OCI-LY7 (cell line): ENCODE measurements at regions not wholly inside any gene's neighbourhood (a gene's known extent, or its start where the extent isn't known, plus 50 kb on each side); places are given as distances from the start of the nearest gene placed in this dataset.

Experiments
- BruUV-seq: library from RNA; stranded (reverse); fragments of 400-500 nt; replicated peaks from 2 replicates; lab custom pipeline; 2021; lab: Mats Ljungman, UMichigan
- CTCF ChIA-PET: fragments of 300-600 bp; sonication (Branson Sonifier 250); formaldehyde crosslinking; loops from one replicate; lab custom pipeline; 2022; ENCODE audit warnings: antibody characterized with exemption; ENCODE audit not compliant: unreplicated experiment; lab: Charles Lee
- POLR2A ChIA-PET: fragments of 300-600 bp; sonication (Branson Sonifier 250); formaldehyde crosslinking; loops from one replicate; lab custom pipeline; 2022; ENCODE audit warnings: antibody characterized with exemption; lab: Charles Lee
- DNase-seq: peaks from one replicate; pipeline ENCODE4 v3.0.0-alpha.2; 2015; ENCODE audit warnings: low spot score
- H2AFZ ChIP-seq: fragments of 200-600 bp; sonication (generic), shearing (Covaris generic); 2 replicates; pipeline ENCODE4 v1.6.1; 2014; ENCODE audit warnings: mild to moderate bottlenecking, antibody characterized with exemption, low read length, moderate library complexity
- H3K27ac ChIP-seq: fragments of 200-600 bp; sonication (generic); 2 replicates; pipeline ENCODE4 v1.5.1; 2014; ENCODE audit warnings: mixed run types, low read depth, mild to moderate bottlenecking, moderate library complexity, low read length, inconsistent platforms; ENCODE audit not compliant: poor library complexity, severe bottlenecking
- H3K36me3 ChIP-seq: fragments of 200-600 bp; sonication (generic); 2 replicates; pipeline ENCODE4 v1.6.1; 2014; ENCODE audit warnings: mild to moderate bottlenecking, antibody characterized with exemption, low read length, moderate library complexity, mixed read lengths; ENCODE audit not compliant: insufficient read depth
- H3K4me1 ChIP-seq: fragments of 200-600 bp; sonication (generic); 2 replicates; pipeline ENCODE4 v1.5.1; 2014; ENCODE audit warnings: mild to moderate bottlenecking, low read length; ENCODE audit not compliant: insufficient read depth, poor library complexity, severe bottlenecking
- H3K4me2 ChIP-seq: fragments of 200-600 bp; sonication (generic); 2 replicates; pipeline ENCODE4 v1.6.1; 2014; ENCODE audit warnings: mild to moderate bottlenecking, low read length
- H3K4me3 ChIP-seq: fragments of 200-600 bp; sonication (generic); 2 replicates; pipeline ENCODE4 v1.5.1; 2014; ENCODE audit warnings: mild to moderate bottlenecking, low read depth, low read length; ENCODE audit not compliant: poor library complexity, severe bottlenecking
- H3K79me2 ChIP-seq: fragments of 200-600 bp; sonication (generic); 2 replicates; pipeline ENCODE4 v1.6.1; 2016; ENCODE audit warnings: low read depth, mild to moderate bottlenecking, low read length, moderate library complexity, mixed read lengths; ENCODE audit not compliant: insufficient read depth
- H3K9me2 ChIP-seq: fragments of 200-600 bp; sonication (generic); 2 replicates; pipeline ENCODE4 v1.6.1; 2016; ENCODE audit warnings: mild to moderate bottlenecking, low read length, mixed read lengths; ENCODE audit not compliant: insufficient read depth
- H3K9me3 ChIP-seq: fragments of 200-600 bp; sonication (generic); 2 replicates; pipeline ENCODE4 v1.6.1; 2014; ENCODE audit warnings: mild to moderate bottlenecking, mixed run types, low read length, mixed read lengths
- H4K20me1 ChIP-seq: fragments of 200-600 bp; sonication (generic); 2 replicates; pipeline ENCODE4 v1.6.1; 2014; ENCODE audit warnings: mild to moderate bottlenecking, antibody characterized with exemption, low read length, moderate library complexity, mixed read lengths; ENCODE audit not compliant: insufficient read depth
- EZH2phosphoT487 ChIP-seq: fragments of 200-600 bp; sonication (generic); IDR thresholded peaks from 2 replicates; pipeline ENCODE4 v1.6.1; 2018; ENCODE audit warnings: low read depth, borderline replicate concordance, mild to moderate bottlenecking, mixed run types, antibody characterized with exemption, low read length, moderate library complexity, mixed read lengths
- intact Hi-C: fragments of 100-400 bp; cut with micrococcal nuclease; formaldehyde crosslinking; loops from one replicate; pipeline ENCODE4 v1.10.0; 2022; ENCODE audit not compliant: unreplicated experiment
- TF ChIP-seq, protein P1 (sequence below): fragments of 200-600 bp; sonication (generic); conservative IDR thresholded peaks from 2 replicates; pipeline ENCODE4 v1.5.1; 2014; ENCODE audit warnings: mild to moderate bottlenecking, antibody characterized with exemption, low read length, moderate library complexity, mixed read lengths

DNA sequence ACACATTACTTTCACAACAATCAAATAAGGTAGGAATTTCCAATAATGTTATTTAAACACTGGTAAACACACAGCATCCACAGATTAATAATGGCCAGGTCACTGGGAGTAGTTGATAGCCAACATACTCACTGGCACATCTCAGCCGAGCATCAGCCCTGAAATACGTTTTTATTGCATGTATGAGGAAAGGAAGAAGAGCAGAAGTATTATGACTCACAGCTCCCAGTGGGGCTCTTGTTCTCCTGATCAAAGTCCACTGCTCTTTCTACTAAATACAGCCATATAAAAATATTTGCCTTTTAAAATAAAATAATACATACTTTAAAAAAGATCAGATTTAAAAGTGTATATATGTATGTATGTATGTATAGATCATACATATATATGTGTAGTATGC, 999.6 kb downstream of the SUCLG1 start:
- no peaks in the 10 kb centered on the region for H3K9me2 ChIP-seq
- H3K9me3 ChIP-seq, result no peaks in the 10 kb centered on the region
- POLR2A ChIA-PET, result interaction anchor here (0.8 kb wide), 1 partner anchor 1904 kb away, joined by 3 read pairs; no protein-coding TSS in a partner anchor
- BruUV-seq, result no TSS peak
- CTCF ChIA-PET, result no interaction called here
- no peak for TF ChIP-seq EZH2phosphoT487
- TF ChIP-seq, protein P1, sequence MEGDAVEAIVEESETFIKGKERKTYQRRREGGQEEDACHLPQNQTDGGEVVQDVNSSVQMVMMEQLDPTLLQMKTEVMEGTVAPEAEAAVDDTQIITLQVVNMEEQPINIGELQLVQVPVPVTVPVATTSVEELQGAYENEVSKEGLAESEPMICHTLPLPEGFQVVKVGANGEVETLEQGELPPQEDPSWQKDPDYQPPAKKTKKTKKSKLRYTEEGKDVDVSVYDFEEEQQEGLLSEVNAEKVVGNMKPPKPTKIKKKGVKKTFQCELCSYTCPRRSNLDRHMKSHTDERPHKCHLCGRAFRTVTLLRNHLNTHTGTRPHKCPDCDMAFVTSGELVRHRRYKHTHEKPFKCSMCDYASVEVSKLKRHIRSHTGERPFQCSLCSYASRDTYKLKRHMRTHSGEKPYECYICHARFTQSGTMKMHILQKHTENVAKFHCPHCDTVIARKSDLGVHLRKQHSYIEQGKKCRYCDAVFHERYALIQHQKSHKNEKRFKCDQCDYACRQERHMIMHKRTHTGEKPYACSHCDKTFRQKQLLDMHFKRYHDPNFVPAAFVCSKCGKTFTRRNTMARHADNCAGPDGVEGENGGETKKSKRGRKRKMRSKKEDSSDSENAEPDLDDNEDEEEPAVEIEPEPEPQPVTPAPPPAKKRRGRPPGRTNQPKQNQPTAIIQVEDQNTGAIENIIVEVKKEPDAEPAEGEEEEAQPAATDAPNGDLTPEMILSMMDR, result no peak
- no peaks in the 10 kb centered on the region for H4K20me1 ChIP-seq
- intact Hi-C loops, result no loop called here
- no peak overlapping the region for H3K27ac ChIP-seq
- H3K4me3 ChIP-seq, result no peak overlapping the region
- no peak overlapping the region for H3K4me2 ChIP-seq
- H2AFZ ChIP-seq, result no peak overlapping the region
- DNase-seq, result no peak
- H3K4me1 ChIP-seq, result no peaks in the 10 kb centered on the region
- H3K79me2 ChIP-seq, result no peaks in the 10 kb centered on the region
- H3K36me3 ChIP-seq, result no peaks in the 10 kb centered on the region

DNA sequence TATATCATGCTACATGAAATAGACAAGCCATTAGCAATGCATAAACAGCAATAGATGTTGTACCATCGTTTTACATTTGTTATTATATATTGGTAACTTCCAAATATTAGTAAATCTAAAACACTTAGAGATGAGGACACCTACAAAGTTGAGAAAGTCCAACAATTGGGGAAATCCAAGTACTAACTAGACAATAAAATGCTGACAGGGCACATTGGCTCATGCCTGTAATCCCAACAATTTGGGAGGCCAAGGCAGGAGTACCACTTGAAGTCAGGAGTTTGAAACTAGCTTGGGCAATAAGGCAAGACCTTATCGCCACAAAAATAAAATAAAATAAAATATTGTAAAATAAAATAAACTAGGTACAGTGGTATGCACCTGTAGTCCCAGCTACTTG, 1023.1 kb downstream of the SUCLG1 start:
- no peak overlapping the region for H3K4me3 ChIP-seq
- H3K79me2 ChIP-seq, result no peaks in the 10 kb centered on the region
- H3K27ac ChIP-seq, result no peak overlapping the region
- no peaks in the 10 kb centered on the region for H4K20me1 ChIP-seq
- H2AFZ ChIP-seq, result no peak overlapping the region
- DNase-seq, result no peak
- CTCF ChIA-PET, result no interaction called here
- H3K9me2 ChIP-seq, result no peaks in the 10 kb centered on the region
- no peak for TF ChIP-seq EZH2phosphoT487
- TF ChIP-seq, protein P1, result no peak
- H3K4me1 ChIP-seq, result no peaks in the 10 kb centered on the region
- H3K36me3 ChIP-seq, result no peaks in the 10 kb centered on the region
- BruUV-seq, result no TSS peak
- H3K4me2 ChIP-seq, result no peak overlapping the region
- intact Hi-C loops, result no loop called here
- POLR2A ChIA-PET, result no interaction called here
- H3K9me3 ChIP-seq, result no peaks in the 10 kb centered on the region

DNA sequence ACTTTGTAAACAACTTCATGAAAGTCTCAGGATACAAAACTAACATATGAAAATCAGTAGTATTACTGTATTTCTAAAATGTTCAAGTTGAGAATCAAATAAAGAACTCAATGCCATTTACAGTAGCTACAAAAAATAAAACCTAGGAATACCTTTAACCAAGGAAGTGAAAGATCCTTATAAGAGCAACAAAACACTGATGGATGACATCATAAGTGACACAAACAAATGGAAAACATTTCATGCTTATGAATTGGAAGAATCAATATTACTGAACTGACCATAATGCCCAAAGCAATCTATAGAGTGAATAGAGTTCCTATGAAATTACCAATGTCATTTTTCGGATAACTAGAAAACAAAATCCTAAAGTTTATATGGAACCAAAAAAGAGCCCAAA, 1038.1 kb downstream of the SUCLG1 start:
- H3K4me1 ChIP-seq, result no peaks in the 10 kb centered on the region
- BruUV-seq, result no TSS peak
- intact Hi-C loops, result no loop called here
- H3K4me3 ChIP-seq, result no peak overlapping the region
- H3K4me2 ChIP-seq, result no peak overlapping the region
- peaks cover 14% of the 10 kb centered on the region; the same call in 1 of the 2 replicates for H3K9me3 ChIP-seq
- CTCF ChIA-PET, result no interaction called here
- H3K27ac ChIP-seq, result no peak overlapping the region
- no peak for DNase-seq
- no peaks in the 10 kb centered on the region for H3K9me2 ChIP-seq
- TF ChIP-seq, protein P1, result no peak
- POLR2A ChIA-PET, result no interaction called here
- no peaks in the 10 kb centered on the region for H3K79me2 ChIP-seq
- no peak overlapping the region for H2AFZ ChIP-seq
- H3K36me3 ChIP-seq, result no peaks in the 10 kb centered on the region
- no peaks in the 10 kb centered on the region for H4K20me1 ChIP-seq
